ENCODE measurements at regions not wholly inside any gene's neighbourhood (a gene's known extent, or its start where the extent isn't known, plus 50 kb on each side); places are given as distances from the start of the nearest gene placed in this dataset.

GRCh38 chr13:52931539-52932431 is 83.3 kb upstream of the PCDH8 start:
- Histone ChIP-seq H2AFZ (ENCODE audit: low read length) (no peak overlapping the region), H3K9me3 (ENCODE audit: low read length) (no peaks in the 10 kb centered on the region), H3K79me2 (ENCODE audit: insufficient read depth, low read length) (no peaks in the 10 kb centered on the region), H4K20me1 (ENCODE audit: insufficient read depth, low read length) (no peaks in the 10 kb centered on the region), H3K4me1 (ENCODE audit: insufficient read depth, low read length) (no peaks in the 10 kb centered on the region), H3K4me2 (ENCODE audit: low read depth, low read length) (no peak overlapping the region), H3K27me3 (ENCODE audit: control insufficient read depth in 1 of 2, insufficient read depth in 2 of 2, low read length in 2 of 2) (no peaks in the 10 kb centered on the region; a peak in 1 of 5 replicates), H3K36me3 (replicated peaks in 1 of 2; ENCODE audit: control insufficient read depth in 1 of 2, insufficient read depth in 2 of 2, low read length in 2 of 2) (no peaks in the 10 kb centered on the region), H3K9ac (ENCODE audit: insufficient read depth, low read depth, low read length) (no peak overlapping the region), H3K27ac (ENCODE audit: extremely low read length, insufficient read depth, low read length) (no peak overlapping the region), H3K4me3 (replicated peaks in 1 of 3; ENCODE audit: insufficient read depth in 1 of 3, low read depth in 2 of 3, low read length in 3 of 3) (no peak overlapping the region)
- no peak for DNase-seq (ENCODE audit: low spot score)
- in situ Hi-C loops (cut with HindIII; ENCODE audit: extremely low pct_ligation_motif_present, low pct_unique_long_range_greater_than_20kb) (no loop called here), intact Hi-C loops (cut with micrococcal nuclease; ENCODE audit: unreplicated experiment) (no loop called here)
- POLR2A ChIA-PET = no interaction called here
- ATAC-seq = no peak
- BruUV-seq (replicated peaks) = no TSS peak
- CTCF ChIA-PET (ENCODE audit: low intra/inter-chr PET ratio, low total read pairs) = no interaction called here
- FAIRE-seq = no peak
- TF ChIP-seq RERE (CRISPR knock-in tag; IDR thresholded peaks at IDR 0.05; ENCODE audit: low read depth) (no peak), ZNF800 (CRISPR knock-in tag; IDR thresholded peaks at IDR 0.05) (no peak), MXD3 (CRISPR knock-in tag; IDR thresholded peaks at IDR 0.05) (no peak), JUNB (CRISPR knock-in tag; IDR thresholded peaks at IDR 0.05; ENCODE audit: borderline replicate concordance) (no peak), ZNF205 (CRISPR knock-in tag; IDR thresholded peaks at IDR 0.05) (no peak), NR3C1 (CRISPR knock-in tag; IDR thresholded peaks at IDR 0.05) (no peak), NR0B2 (CRISPR knock-in tag; IDR thresholded peaks at IDR 0.05) (no peak), EEA1 (CRISPR knock-in tag; IDR thresholded peaks at IDR 0.05; ENCODE audit: borderline replicate concordance) (no peak)
- 0% methylated on average over 4 of the region's 4 CpGs for WGBS (ENCODE audit: low lambda C conversion rate)

All from HepG2 (cell line).